OCI-LY7 (cell line): ENCODE measurements at regions not wholly inside any gene's neighbourhood (a gene's known extent, or its start where the extent isn't known, plus 50 kb on each side); places are given as distances from the start of the nearest gene placed in this dataset.

Experiments
- BruUV-seq: library from RNA; stranded (reverse); fragments of 400-500 nt; replicated peaks from 2 replicates; lab custom pipeline; 2021; lab: Mats Ljungman, UMichigan
- CTCF ChIA-PET: fragments of 300-600 bp; sonication (Branson Sonifier 250); formaldehyde crosslinking; loops from one replicate; lab custom pipeline; 2022; ENCODE audit warnings: antibody characterized with exemption; ENCODE audit not compliant: unreplicated experiment; lab: Charles Lee
- POLR2A ChIA-PET: fragments of 300-600 bp; sonication (Branson Sonifier 250); formaldehyde crosslinking; loops from one replicate; lab custom pipeline; 2022; ENCODE audit warnings: antibody characterized with exemption; lab: Charles Lee
- DNase-seq: peaks from one replicate; pipeline ENCODE4 v3.0.0-alpha.2; 2015; ENCODE audit warnings: low spot score
- H2AFZ ChIP-seq: fragments of 200-600 bp; sonication (generic), shearing (Covaris generic); 2 replicates; pipeline ENCODE4 v1.6.1; 2014; ENCODE audit warnings: mild to moderate bottlenecking, antibody characterized with exemption, low read length, moderate library complexity
- H3K27ac ChIP-seq: fragments of 200-600 bp; sonication (generic); 2 replicates; pipeline ENCODE4 v1.5.1; 2014; ENCODE audit warnings: mixed run types, low read depth, mild to moderate bottlenecking, moderate library complexity, low read length, inconsistent platforms; ENCODE audit not compliant: poor library complexity, severe bottlenecking
- H3K36me3 ChIP-seq: fragments of 200-600 bp; sonication (generic); 2 replicates; pipeline ENCODE4 v1.6.1; 2014; ENCODE audit warnings: mild to moderate bottlenecking, antibody characterized with exemption, low read length, moderate library complexity, mixed read lengths; ENCODE audit not compliant: insufficient read depth
- H3K4me1 ChIP-seq: fragments of 200-600 bp; sonication (generic); 2 replicates; pipeline ENCODE4 v1.5.1; 2014; ENCODE audit warnings: mild to moderate bottlenecking, low read length; ENCODE audit not compliant: insufficient read depth, poor library complexity, severe bottlenecking
- H3K4me2 ChIP-seq: fragments of 200-600 bp; sonication (generic); 2 replicates; pipeline ENCODE4 v1.6.1; 2014; ENCODE audit warnings: mild to moderate bottlenecking, low read length
- H3K4me3 ChIP-seq: fragments of 200-600 bp; sonication (generic); 2 replicates; pipeline ENCODE4 v1.5.1; 2014; ENCODE audit warnings: mild to moderate bottlenecking, low read depth, low read length; ENCODE audit not compliant: poor library complexity, severe bottlenecking
- H3K79me2 ChIP-seq: fragments of 200-600 bp; sonication (generic); 2 replicates; pipeline ENCODE4 v1.6.1; 2016; ENCODE audit warnings: low read depth, mild to moderate bottlenecking, low read length, moderate library complexity, mixed read lengths; ENCODE audit not compliant: insufficient read depth
- H3K9me2 ChIP-seq: fragments of 200-600 bp; sonication (generic); 2 replicates; pipeline ENCODE4 v1.6.1; 2016; ENCODE audit warnings: mild to moderate bottlenecking, low read length, mixed read lengths; ENCODE audit not compliant: insufficient read depth
- H3K9me3 ChIP-seq: fragments of 200-600 bp; sonication (generic); 2 replicates; pipeline ENCODE4 v1.6.1; 2014; ENCODE audit warnings: mild to moderate bottlenecking, mixed run types, low read length, mixed read lengths
- H4K20me1 ChIP-seq: fragments of 200-600 bp; sonication (generic); 2 replicates; pipeline ENCODE4 v1.6.1; 2014; ENCODE audit warnings: mild to moderate bottlenecking, antibody characterized with exemption, low read length, moderate library complexity, mixed read lengths; ENCODE audit not compliant: insufficient read depth
- CTCF ChIP-seq: fragments of 200-600 bp; sonication (generic); conservative IDR thresholded peaks from 2 replicates; pipeline ENCODE4 v1.5.1; 2014; ENCODE audit warnings: mild to moderate bottlenecking, antibody characterized with exemption, low read length, moderate library complexity, mixed read lengths
- EZH2phosphoT487 ChIP-seq: fragments of 200-600 bp; sonication (generic); IDR thresholded peaks from 2 replicates; pipeline ENCODE4 v1.6.1; 2018; ENCODE audit warnings: low read depth, borderline replicate concordance, mild to moderate bottlenecking, mixed run types, antibody characterized with exemption, low read length, moderate library complexity, mixed read lengths
- intact Hi-C: fragments of 100-400 bp; cut with micrococcal nuclease; formaldehyde crosslinking; loops from one replicate; pipeline ENCODE4 v1.10.0; 2022; ENCODE audit not compliant: unreplicated experiment

- ChIA-PET POLR2A (no interaction called here), CTCF (no interaction called here)
- Histone ChIP-seq H3K9me3 (no peaks in the 10 kb centered on the region), H3K79me2 (no peaks in the 10 kb centered on the region), H3K27ac (no peak overlapping the region), H4K20me1 (no peaks in the 10 kb centered on the region), H3K4me2 (no peak overlapping the region), H3K9me2 (no peaks in the 10 kb centered on the region), H3K4me3 (no peak overlapping the region), H3K36me3 (no peaks in the 10 kb centered on the region), H2AFZ (no peak overlapping the region), H3K4me1 (no peaks in the 10 kb centered on the region)
- no peak for DNase-seq
- TF ChIP-seq CTCF (no peak), EZH2phosphoT487 (no peak)
- intact Hi-C loops, result no loop called here
- no TSS peak for BruUV-seq
Measured at GRCh38 chr6:47983491-47983890, 127.5 kb downstream of the PTCHD4 start.

- intact Hi-C loops, result no loop called here
- Histone ChIP-seq H3K9me3 (no peaks in the 10 kb centered on the region), H3K4me2 (no peak overlapping the region), H2AFZ (no peak overlapping the region), H3K4me1 (no peaks in the 10 kb centered on the region), H3K79me2 (no peaks in the 10 kb centered on the region), H3K4me3 (no peak overlapping the region), H3K27ac (no peak overlapping the region), H3K36me3 (no peaks in the 10 kb centered on the region), H4K20me1 (no peaks in the 10 kb centered on the region), H3K9me2 (no peaks in the 10 kb centered on the region)
- CTCF ChIA-PET, result no interaction called here
- TF ChIP-seq CTCF (no peak), EZH2phosphoT487 (no peak)
- no TSS peak for BruUV-seq
- POLR2A ChIA-PET, result interaction anchor here (0.5 to 1.0 kb wide), 2 partner anchors 63 to 1590 kb away, joined by 3 to 4 read pairs; no protein-coding TSS in a partner anchor
- no peak for DNase-seq
Measured at GRCh38 chr6:47977314-47977713, 133.7 kb downstream of the PTCHD4 start.

- DNase-seq, result no peak
- H3K4me2 ChIP-seq, result no peak overlapping the region
- POLR2A ChIA-PET, result no interaction called here
- no peaks in the 10 kb centered on the region for H3K9me2 ChIP-seq
- TF ChIP-seq EZH2phosphoT487 (no peak), CTCF (no peak)
- H2AFZ ChIP-seq, result no peak overlapping the region
- CTCF ChIA-PET, result no interaction called here
- no peaks in the 10 kb centered on the region for H3K4me1 ChIP-seq
- no peaks in the 10 kb centered on the region for H3K9me3 ChIP-seq
- H4K20me1 ChIP-seq, result no peaks in the 10 kb centered on the region
- intact Hi-C loops, result no loop called here
- no peaks in the 10 kb centered on the region for H3K36me3 ChIP-seq
- BruUV-seq, result no TSS peak
- H3K79me2 ChIP-seq, result no peaks in the 10 kb centered on the region
- no peak overlapping the region for H3K27ac ChIP-seq
- no peak overlapping the region for H3K4me3 ChIP-seq
Measured at GRCh38 chr6:47974106-47974505, 136.9 kb downstream of the PTCHD4 start.
